ENCODE measurements at regions not wholly inside any gene's neighbourhood (a gene's known extent, or its start where the extent isn't known, plus 50 kb on each side); places are given as distances from the start of the nearest gene placed in this dataset.

- TF ChIP-seq CTCF (IDR thresholded peaks at IDR 0.05; ENCODE audit: insufficient read depth, low read depth, low read length) (no peak), EZH2 (IDR thresholded peaks at IDR 0.05; ENCODE audit: insufficient read depth, low read length) (no peak)
Observed at GRCh38 chrX:96447161-96447560, 237.5 kb upstream of the DIAPH2 start.

All from astrocyte (in vitro differentiated cells and primary cell).